ENCODE measurements at regions not wholly inside any gene's neighbourhood (a gene's known extent, or its start where the extent isn't known, plus 50 kb on each side); places are given as distances from the start of the nearest gene placed in this dataset.

DNA sequence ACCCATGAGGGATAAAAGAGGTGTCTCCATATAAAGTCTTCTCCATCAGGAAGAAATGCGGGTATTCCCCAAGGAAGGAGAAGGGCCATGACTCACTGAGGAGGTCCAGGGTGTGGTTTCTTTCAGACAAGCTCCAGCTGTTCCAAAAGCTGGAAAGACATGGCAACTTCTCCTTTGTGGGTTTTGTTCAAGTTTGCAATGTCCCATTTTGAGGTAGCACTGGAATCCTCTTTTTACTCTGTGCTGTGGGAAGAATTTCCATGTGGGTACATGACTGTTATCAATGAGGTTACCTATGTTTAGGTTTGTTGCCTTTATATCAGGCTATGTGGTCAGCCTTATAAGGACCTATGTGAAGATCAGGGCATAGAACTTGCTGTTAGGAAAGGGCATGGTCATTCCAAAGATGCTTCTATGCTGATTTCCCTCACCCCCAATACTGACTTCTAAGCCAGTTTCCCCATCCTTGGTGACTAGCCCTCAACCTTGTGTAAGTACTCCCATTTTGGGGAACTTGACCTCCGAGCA is 697.5 kb downstream of the INHBA start:
- TF ChIP-seq, protein P1, sequence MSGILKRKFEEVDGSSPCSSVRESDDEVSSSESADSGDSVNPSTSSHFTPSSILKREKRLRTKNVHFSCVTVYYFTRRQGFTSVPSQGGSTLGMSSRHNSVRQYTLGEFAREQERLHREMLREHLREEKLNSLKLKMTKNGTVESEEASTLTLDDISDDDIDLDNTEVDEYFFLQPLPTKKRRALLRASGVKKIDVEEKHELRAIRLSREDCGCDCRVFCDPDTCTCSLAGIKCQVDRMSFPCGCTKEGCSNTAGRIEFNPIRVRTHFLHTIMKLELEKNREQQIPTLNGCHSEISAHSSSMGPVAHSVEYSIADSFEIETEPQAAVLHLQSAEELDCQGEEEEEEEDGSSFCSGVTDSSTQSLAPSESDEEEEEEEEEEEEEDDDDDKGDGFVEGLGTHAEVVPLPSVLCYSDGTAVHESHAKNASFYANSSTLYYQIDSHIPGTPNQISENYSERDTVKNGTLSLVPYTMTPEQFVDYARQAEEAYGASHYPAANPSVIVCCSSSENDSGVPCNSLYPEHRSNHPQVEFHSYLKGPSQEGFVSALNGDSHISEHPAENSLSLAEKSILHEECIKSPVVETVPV (CRISPR knock-in tag; IDR thresholded peaks at IDR 0.05): no peak
- TF ChIP-seq PPARA (CRISPR knock-in tag; IDR thresholded peaks at IDR 0.05; ENCODE audit: borderline replicate concordance) (no peak), ZFP3 (CRISPR knock-in tag; IDR thresholded peaks at IDR 0.05) (no peak), CSDC2 (CRISPR knock-in tag; IDR thresholded peaks at IDR 0.05) (no peak), TOX (CRISPR knock-in tag; IDR thresholded peaks at IDR 0.05; ENCODE audit: borderline replicate concordance) (no peak), SNAI2 (CRISPR knock-in tag; IDR thresholded peaks at IDR 0.05) (no peak), ISL1 (CRISPR knock-in tag; IDR thresholded peaks at IDR 0.05) (no peak), ZNF70 (CRISPR knock-in tag; IDR thresholded peaks at IDR 0.05) (no peak), ZNF8 (CRISPR knock-in tag; IDR thresholded peaks at IDR 0.05) (no peak), RARB (CRISPR knock-in tag; IDR thresholded peaks at IDR 0.05) (no peak), GLIS3 (CRISPR knock-in tag; IDR thresholded peaks at IDR 0.05) (no peak), OSR1 (CRISPR knock-in tag; IDR thresholded peaks at IDR 0.05) (no peak)
- TF ChIP-seq, protein P2, sequence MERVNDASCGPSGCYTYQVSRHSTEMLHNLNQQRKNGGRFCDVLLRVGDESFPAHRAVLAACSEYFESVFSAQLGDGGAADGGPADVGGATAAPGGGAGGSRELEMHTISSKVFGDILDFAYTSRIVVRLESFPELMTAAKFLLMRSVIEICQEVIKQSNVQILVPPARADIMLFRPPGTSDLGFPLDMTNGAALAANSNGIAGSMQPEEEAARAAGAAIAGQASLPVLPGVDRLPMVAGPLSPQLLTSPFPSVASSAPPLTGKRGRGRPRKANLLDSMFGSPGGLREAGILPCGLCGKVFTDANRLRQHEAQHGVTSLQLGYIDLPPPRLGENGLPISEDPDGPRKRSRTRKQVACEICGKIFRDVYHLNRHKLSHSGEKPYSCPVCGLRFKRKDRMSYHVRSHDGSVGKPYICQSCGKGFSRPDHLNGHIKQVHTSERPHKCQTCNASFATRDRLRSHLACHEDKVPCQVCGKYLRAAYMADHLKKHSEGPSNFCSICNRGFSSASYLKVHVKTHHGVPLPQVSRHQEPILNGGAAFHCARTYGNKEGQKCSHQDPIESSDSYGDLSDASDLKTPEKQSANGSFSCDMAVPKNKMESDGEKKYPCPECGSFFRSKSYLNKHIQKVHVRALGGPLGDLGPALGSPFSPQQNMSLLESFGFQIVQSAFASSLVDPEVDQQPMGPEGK (CRISPR knock-in tag; IDR thresholded peaks at IDR 0.05; ENCODE audit: borderline replicate concordance): no peak
- TF ChIP-seq, protein P3, sequence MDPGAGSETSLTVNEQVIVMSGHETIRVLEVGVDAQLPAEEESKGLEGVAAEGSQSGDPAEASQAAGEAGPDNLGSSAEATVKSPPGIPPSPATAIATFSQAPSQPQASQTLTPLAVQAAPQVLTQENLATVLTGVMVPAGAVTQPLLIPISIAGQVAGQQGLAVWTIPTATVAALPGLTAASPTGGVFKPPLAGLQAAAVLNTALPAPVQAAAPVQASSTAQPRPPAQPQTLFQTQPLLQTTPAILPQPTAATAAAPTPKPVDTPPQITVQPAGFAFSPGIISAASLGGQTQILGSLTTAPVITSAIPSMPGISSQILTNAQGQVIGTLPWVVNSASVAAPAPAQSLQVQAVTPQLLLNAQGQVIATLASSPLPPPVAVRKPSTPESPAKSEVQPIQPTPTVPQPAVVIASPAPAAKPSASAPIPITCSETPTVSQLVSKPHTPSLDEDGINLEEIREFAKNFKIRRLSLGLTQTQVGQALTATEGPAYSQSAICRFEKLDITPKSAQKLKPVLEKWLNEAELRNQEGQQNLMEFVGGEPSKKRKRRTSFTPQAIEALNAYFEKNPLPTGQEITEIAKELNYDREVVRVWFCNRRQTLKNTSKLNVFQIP (CRISPR knock-in tag; IDR thresholded peaks at IDR 0.05; ENCODE audit: borderline replicate concordance, low read depth): no peak

All from SK-N-SH treated with all-trans-retinoic acid at 6 μM for 48 hours (cell line).